BJ (cell line): ENCODE measurements at regions not wholly inside any gene's neighbourhood (a gene's known extent, or its start where the extent isn't known, plus 50 kb on each side); places are given as distances from the start of the nearest gene placed in this dataset.

Experiments used
- CTCF ChIA-PET: fragments of 350-600 bp; formaldehyde crosslinking; extraction: SDS; loops from one replicate; lab custom pipeline; 2021; ENCODE audit warnings: antibody characterized with exemption, inconsistent platforms; lab: Yijun Ruan, JAX
- POLR2A ChIA-PET: fragments of 300-600 bp; sonication (Branson Sonifier 250); formaldehyde crosslinking; extraction: SDS; loops from one replicate; lab custom pipeline; 2021; ENCODE audit warnings: antibody characterized with exemption; lab: Charles Lee
- DNase-seq: peaks from one replicate; pipeline ENCODE4 v3.0.0-alpha.2; 2011; ENCODE audit warnings: low read depth
- H3K27me3 ChIP-seq: 2 replicates; pipeline ENCODE4 v1.6.0; 2011; ENCODE audit warnings: low read length; ENCODE audit not compliant: control insufficient read depth, insufficient read depth
- H3K36me3 ChIP-seq: 2 replicates; pipeline ENCODE4 v1.5.1; 2011; ENCODE audit warnings: low read length; ENCODE audit not compliant: control insufficient read depth, insufficient read depth
- H3K4me3 ChIP-seq: 2 replicates; pipeline ENCODE4 v1.5.1; 2011; ENCODE audit warnings: low read depth, mild to moderate bottlenecking, control low read depth, low read length
- TF ChIP-seq, protein P1 (sequence below): IDR thresholded peaks from 2 replicates; pipeline ENCODE4 v1.5.1; 2011; ENCODE audit warnings: low read depth, mild to moderate bottlenecking, control low read depth, inconsistent platforms, low read length, moderate library complexity; ENCODE audit not compliant: insufficient read depth

DNA sequence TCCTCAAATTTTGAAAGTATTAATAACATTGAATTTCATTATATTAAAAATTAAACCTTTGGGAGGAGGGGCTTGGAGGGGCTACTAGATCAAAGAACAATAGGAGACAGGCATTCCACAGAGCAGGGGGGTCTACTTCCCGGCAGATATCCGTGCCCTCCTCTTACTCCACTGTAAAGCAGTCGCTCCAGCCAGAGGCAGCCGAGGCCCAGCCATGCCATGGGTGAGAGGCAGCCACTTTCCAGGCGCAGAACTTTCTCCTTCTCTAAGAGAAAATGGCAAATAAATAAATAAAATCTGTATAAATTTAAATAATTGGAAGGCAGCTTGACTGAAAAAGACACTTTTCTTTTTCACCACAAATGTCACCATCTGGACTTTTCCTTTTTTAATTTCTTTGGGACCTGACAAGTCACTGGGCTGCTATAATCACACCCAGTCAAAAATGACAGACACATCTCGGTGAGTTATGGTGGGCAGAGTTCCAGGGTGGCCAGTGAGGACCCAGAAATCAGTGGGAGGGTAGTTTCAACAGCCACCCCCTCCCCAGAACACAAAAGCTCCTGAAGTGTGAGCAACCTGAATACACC, 302.2 kb upstream of the SMARCA2 start:
- H3K36me3 ChIP-seq: no peaks in the 10 kb centered on the region
- TF ChIP-seq, protein P1, sequence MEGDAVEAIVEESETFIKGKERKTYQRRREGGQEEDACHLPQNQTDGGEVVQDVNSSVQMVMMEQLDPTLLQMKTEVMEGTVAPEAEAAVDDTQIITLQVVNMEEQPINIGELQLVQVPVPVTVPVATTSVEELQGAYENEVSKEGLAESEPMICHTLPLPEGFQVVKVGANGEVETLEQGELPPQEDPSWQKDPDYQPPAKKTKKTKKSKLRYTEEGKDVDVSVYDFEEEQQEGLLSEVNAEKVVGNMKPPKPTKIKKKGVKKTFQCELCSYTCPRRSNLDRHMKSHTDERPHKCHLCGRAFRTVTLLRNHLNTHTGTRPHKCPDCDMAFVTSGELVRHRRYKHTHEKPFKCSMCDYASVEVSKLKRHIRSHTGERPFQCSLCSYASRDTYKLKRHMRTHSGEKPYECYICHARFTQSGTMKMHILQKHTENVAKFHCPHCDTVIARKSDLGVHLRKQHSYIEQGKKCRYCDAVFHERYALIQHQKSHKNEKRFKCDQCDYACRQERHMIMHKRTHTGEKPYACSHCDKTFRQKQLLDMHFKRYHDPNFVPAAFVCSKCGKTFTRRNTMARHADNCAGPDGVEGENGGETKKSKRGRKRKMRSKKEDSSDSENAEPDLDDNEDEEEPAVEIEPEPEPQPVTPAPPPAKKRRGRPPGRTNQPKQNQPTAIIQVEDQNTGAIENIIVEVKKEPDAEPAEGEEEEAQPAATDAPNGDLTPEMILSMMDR: no peak
- ChIA-PET POLR2A (no interaction called here), CTCF (no interaction called here)
- no peak overlapping the region for H3K4me3 ChIP-seq
- H3K27me3 ChIP-seq: no peaks in the 10 kb centered on the region
- DNase-seq: no peak

DNA sequence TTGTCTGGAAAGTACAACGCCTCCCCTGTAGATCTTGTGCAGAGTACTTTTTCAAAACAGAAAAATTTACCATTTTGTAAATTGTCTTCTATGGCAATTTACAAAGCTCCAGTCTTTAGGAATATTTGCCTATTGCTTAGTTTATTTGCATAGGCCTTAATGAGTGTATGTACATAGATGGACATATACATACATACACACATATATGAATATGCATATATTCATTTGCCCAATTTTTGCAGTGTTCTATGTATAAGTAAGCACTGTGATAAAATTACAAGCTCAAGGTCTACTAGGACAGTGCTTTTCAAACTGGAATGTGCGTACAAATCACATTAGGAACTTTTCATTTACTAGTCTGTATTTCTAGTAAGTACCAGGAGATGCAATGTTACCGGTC, 301.3 kb upstream of the SMARCA2 start:
- POLR2A ChIA-PET: no interaction called here
- TF ChIP-seq, protein P1: no peak

DNA sequence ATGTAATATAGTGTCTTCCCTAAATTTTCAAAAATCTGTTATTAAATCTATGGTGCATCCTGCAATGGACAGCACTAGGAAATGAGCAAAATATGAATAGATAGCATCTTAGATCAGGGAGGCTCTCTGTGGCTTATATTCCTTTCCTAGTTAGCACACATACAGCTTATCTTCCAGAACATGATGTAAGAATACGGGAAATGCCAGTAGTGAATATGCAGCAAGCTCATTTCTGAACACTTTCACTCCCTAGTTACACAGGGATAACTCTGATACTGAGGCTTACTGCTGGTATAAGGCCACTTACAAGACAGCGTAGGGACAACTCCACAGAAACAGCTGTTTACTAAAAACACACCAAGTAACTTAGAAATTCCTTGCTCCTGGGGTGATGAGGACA, 297.3 kb upstream of the SMARCA2 start:
- no peak for DNase-seq
- TF ChIP-seq, protein P1: no peak
- CTCF ChIA-PET: interaction anchor here (1.3 kb wide), 1 partner anchor 34 kb away, joined by 3 read pairs; no protein-coding TSS in a partner anchor

More for the DNA sequence above, 301.3 kb upstream of the SMARCA2 start:
- H3K4me3 ChIP-seq: no peak overlapping the region
- CTCF ChIA-PET: no interaction called here
- DNase-seq: no peak
- H3K36me3 ChIP-seq: no peaks in the 10 kb centered on the region
- H3K27me3 ChIP-seq: no peaks in the 10 kb centered on the region

DNA sequence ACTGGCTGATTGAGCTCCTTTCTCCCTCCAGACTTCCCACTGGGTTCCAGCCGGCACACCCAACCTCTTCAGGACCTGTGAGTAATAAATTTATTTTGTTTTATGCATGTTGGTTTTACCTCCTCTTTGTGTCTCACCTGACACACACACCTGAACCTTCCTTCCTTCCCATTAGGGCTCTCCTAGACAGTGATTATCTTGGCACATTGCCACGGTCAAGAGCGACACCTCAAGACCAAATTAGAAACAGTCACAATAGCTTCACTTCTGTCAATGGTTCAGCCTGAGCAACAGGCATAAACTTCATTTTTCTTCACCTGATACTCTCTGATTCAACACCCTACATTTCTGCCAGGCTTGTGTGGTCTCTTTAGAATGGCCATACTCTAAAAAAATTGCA, 296.3 kb upstream of the SMARCA2 start:
- no peaks in the 10 kb centered on the region for H3K27me3 ChIP-seq
- POLR2A ChIA-PET: no interaction called here
- TF ChIP-seq, protein P1: no peak
- no peak overlapping the region for H3K4me3 ChIP-seq
- CTCF ChIA-PET: interaction anchor here (1.3 kb wide), 1 partner anchor 35 kb away, joined by 3 read pairs; no protein-coding TSS in a partner anchor
- H3K36me3 ChIP-seq: no peaks in the 10 kb centered on the region
- DNase-seq: no peak

More for the DNA sequence above, 297.3 kb upstream of the SMARCA2 start:
- no peak overlapping the region for H3K4me3 ChIP-seq
- no peaks in the 10 kb centered on the region for H3K27me3 ChIP-seq
- H3K36me3 ChIP-seq: no peaks in the 10 kb centered on the region
- POLR2A ChIA-PET: no interaction called here

DNA sequence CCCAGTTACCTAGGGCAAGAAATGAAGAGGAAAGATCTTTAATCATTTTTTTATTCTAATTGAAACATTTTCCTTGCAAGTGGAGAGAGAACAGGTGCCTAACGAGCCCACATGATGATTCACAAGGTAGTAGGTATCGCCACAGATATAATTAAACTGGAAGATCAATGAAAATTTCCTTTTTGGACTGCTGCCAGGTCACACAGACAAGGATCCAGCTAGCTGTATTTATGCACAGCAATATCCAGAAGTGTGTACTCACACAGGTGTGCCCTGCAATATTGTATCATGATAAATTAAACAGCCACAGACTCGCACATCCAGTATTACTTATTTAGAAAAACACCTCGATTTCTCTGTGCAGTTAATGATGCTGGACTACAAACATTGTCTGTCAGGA, 294.0 kb upstream of the SMARCA2 start:
- Histone ChIP-seq H3K4me3 (no peak overlapping the region), H3K36me3 (no peaks in the 10 kb centered on the region), H3K27me3 (no peaks in the 10 kb centered on the region)
- CTCF ChIA-PET: no interaction called here
- DNase-seq: no peak
- POLR2A ChIA-PET: no interaction called here
- TF ChIP-seq, protein P1: no peak
